ENCODE measurements at regions not wholly inside any gene's neighbourhood (a gene's known extent, or its start where the extent isn't known, plus 50 kb on each side); places are given as distances from the start of the nearest gene placed in this dataset.
"Not testable (repeated sequence)": the region's sequence is repeated elsewhere in the genome, so short reads cannot be mapped to it uniquely, and the experiment has no call there.

GRCh38 chr12:102251005-102251404 is 53.4 kb upstream of the PMCH start:
- not testable (repeated sequence) for H3K27me3 ChIP-seq (ENCODE audit: insufficient read depth, low read length)

More at GRCh38 chr12:102251005-102251404, 53.4 kb upstream of the PMCH start:
- H3K4me3 Mint-ChIP-seq; H3K27ac Mint-ChIP-seq; H3K36me3 Mint-ChIP-seq (ENCODE audit: insufficient read depth in 1 of 3, low read depth in 3 of 3); H2BK15ac ChIP-seq (ENCODE audit: low read depth, low read length); H3K27me3 Mint-ChIP-seq (ENCODE audit: low read depth); H2AK5ac ChIP-seq (ENCODE audit: insufficient read length, low read length); H2BK12ac ChIP-seq (ENCODE audit: insufficient read length, low read depth, low read length); DNase-seq; H3K18ac ChIP-seq (ENCODE audit: insufficient read length, low read depth, low read length); H3K56ac ChIP-seq (ENCODE audit: insufficient read length, low read depth, low read length); H3K9me3 ChIP-seq (ENCODE audit: control insufficient read depth, low read depth, low read length); H3K27ac ChIP-seq (ENCODE audit: insufficient read length, low read depth, low read length); H3K23ac ChIP-seq (ENCODE audit: insufficient read length, low read depth, low read length); H3T11ph ChIP-seq (ENCODE audit: low read length); H3K4me2 ChIP-seq (ENCODE audit: insufficient read depth, insufficient read length, low read length); H3K23me2 ChIP-seq (ENCODE audit: insufficient read length, low read depth, low read length, poor library complexity, severe bottlenecking); H2BK120ac ChIP-seq (ENCODE audit: low read depth, low read length, poor library complexity, severe bottlenecking); H2BK20ac ChIP-seq (ENCODE audit: low read depth, low read length, poor library complexity, severe bottlenecking); H3K9ac ChIP-seq (ENCODE audit: extremely low read depth, insufficient read length, low read length); H3K79me1 ChIP-seq (ENCODE audit: insufficient read depth, low read depth, low read length, poor library complexity, severe bottlenecking); H4K8ac ChIP-seq (replicated peaks; ENCODE audit: insufficient read length, low read depth, low read length); H3K4ac ChIP-seq (ENCODE audit: low read depth, low read length); H4K5ac ChIP-seq (ENCODE audit: insufficient read length, low read depth, low read length); H3K4me1 Mint-ChIP-seq; H3K79me2 ChIP-seq (ENCODE audit: insufficient read depth, low read length); H2BK5ac ChIP-seq (ENCODE audit: insufficient read length, low read length); H4K91ac ChIP-seq (ENCODE audit: insufficient read length, low read depth, low read length); H2AFZ ChIP-seq (ENCODE audit: low read length); H4K20me1 ChIP-seq (ENCODE audit: control insufficient read depth, insufficient read depth, insufficient read length); H3K4me1 ChIP-seq (ENCODE audit: insufficient read depth, low read length); H3K14ac ChIP-seq (ENCODE audit: insufficient read depth, low read length): not testable (repeated sequence)
- peaks cover 12 to 13% of the 10 kb centered on the region in 2 experiments for H3K9me3 Mint-ChIP-seq
- WGBS (ENCODE audit: extremely low coverage, insufficient read length, low lambda C conversion rate) = no CpG with 5 or more reads among the region's 11 CpGs

Measured in H9 (cell line).